GM19351 (cell line): ENCODE measurements at regions not wholly inside any gene's neighbourhood (a gene's known extent, or its start where the extent isn't known, plus 50 kb on each side); places are given as distances from the start of the nearest gene placed in this dataset.
"Not testable (repeated sequence)": the region's sequence is repeated elsewhere in the genome, so short reads cannot be mapped to it uniquely, and the experiment has no call there.

Source experiments
- ATAC-seq: cut with Tn5 transposase; IDR thresholded peaks from one replicate; pipeline ENCODE4 v1.9.1; 2021; ENCODE audit warnings: mild to moderate bottlenecking, moderate library complexity; ENCODE audit not compliant: unreplicated experiment

DNA sequence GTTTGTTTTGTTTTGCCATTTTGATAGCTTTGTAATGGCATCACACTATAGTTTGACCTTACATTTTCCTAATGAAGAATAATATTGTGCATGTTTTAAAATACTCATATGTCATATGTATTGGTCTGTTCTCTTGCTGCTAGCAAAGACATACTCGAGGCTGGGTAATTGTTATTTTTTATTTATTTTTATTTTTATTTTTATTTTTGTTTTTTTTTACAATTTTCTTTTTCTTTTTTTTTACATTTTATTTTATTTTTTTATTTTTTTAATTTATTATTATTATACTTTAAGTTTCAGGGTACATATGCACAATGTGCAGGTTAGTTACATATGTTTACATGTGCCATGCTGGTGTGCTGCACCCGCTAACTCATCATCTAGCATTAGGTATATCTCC is 104.6 kb upstream of the GRID2 start:
- no peak for ATAC-seq

DNA sequence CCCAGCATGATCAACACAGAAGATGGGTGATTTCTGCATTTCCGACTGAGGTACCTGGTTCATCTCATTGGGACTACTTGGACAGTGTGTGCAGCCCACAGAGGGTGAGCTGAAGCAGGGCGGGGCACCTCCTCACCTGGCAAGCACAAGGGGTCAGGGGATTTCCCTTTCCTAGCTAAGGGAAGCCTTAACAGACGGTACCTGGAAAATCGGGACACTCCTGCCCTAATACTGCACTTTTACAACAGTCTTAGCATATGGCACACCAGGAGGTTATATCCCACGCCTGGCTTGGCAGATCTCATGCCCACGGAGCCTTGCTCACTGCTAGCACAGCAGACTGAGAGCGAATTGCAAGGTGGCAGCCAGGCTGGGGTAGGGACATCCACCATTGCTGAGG is 92.9 kb upstream of the GRID2 start:
- ATAC-seq: no peak

DNA sequence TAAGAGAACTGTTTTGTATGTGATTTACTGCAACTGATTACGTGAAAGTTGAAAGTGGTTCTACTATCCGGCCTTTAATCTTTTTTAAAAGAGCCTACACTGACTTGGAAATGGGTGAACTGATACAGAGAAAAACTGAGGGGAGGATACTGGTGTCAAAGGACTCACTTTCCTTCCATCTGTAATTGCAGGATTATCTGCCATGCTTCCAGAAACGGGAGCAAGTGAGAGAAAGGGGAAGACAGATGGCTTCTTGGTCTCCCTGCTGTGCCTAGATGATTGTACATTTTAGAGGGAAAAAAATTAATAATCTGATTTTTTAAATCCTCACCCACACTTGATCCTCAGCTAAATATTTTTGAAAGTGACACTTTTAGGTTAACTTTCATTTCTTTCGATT is 88.3 kb upstream of the GRID2 start:
- no peak for ATAC-seq

DNA sequence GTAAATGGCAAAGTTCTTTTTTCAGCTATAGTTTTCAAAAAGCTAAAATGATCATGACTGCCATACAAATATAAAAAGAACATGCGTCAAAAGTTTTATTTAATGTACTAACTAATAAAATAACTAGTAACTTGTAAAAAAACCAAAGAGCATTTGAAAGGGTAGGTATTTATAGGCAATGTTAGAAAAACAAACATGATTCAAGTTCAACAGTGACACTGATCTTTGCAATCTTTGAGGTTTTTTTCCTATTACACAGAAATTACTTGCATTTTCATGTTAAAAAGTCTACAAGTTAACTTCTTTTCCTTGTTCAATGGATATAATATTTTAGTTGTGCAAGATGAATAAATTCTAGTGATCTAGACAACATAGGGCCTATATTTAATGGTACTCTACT is 72.3 kb upstream of the GRID2 start:
- no peak for ATAC-seq

DNA sequence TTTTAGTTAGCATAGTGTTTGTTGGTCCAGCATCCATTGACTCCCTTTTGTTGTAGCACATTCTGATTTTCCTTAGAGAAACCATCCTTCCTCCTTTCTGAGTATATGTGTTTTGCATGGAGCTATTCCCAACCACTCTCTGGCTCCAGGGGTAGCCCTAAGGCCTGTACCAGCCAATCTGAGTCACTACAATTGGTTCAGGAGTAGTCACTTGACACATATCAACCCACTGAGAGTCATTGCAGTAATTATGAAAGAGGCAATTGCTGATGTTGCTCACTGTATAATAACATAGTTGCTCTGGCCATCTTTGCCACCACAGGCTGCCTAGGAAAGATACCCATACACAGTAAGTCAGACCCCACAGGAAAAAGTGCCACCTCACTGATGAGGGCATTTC is 71.2 kb upstream of the GRID2 start:
- no peak for ATAC-seq

DNA sequence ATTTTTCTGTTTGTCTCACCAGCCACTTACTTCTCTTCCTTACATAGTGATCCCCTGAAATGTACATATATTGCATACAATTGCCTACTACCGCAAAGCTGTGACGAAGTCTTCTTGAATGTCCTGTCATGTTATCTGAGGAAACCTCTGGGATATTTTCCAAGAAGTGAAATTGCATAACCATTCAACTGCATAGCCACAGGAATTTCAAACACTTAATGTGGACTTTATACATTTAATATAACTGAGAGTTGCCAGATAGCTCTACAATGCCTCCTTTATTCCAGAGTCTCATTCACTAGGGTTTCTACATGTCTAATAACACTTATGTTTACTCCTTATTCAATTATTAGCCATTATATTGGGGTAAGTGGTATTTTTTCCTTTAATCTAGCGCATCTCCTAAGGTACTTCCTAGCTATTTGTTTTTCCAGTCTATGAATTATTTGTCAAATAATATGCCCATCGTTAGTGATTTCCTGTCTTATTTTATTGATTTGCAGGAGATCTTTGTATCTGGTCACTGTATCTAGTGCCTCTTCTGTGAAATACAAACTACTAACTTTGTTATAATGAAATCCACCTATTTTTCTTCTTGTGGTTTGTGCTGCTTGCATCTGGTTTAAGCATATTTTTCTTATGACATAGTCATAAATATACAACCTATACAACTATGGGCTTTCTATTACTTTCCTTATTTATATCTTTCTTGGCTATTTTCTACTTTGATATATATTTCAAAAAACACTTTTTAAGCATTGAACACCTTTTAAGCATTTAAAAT is 69.2 kb upstream of the GRID2 start:
- ATAC-seq: no peak

DNA sequence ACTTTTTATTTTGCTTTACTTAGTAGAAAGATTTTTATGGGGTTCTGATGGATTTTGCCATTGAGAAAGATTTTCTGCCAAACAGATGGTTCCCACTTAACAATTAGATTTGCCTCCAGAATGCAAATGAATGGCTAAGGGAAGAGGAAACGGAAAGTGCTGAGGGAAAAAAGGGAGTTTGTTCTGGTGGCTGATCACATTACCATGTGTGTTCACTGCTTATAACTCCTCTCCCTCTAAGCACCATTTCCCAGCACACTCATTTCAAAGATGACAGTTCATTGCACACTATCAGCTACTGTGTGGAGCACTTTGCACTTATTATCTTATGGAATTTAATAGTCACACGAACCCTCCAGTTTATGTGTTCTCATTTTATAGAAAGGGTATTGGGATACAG is 68.0 kb upstream of the GRID2 start:
- no peak for ATAC-seq

DNA sequence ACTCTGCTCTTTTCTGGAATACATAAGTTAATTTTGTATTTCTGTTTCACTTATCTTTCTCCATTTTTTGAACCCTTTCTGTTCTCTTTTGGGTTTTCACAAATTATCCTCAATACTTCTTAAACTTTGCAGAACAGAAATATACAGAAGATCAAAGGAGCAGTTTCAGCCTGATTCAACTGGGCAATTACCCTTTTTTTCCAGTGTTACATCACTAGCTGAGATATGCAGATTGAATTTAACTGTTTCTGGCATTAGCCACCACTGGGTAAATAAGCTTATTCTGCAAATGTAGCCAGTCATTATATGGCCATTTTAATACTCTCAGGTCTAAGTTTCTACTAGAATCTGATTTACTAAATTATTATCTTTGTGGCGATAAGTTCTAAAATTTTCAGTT is 66.9 kb upstream of the GRID2 start:
- no peak for ATAC-seq

DNA sequence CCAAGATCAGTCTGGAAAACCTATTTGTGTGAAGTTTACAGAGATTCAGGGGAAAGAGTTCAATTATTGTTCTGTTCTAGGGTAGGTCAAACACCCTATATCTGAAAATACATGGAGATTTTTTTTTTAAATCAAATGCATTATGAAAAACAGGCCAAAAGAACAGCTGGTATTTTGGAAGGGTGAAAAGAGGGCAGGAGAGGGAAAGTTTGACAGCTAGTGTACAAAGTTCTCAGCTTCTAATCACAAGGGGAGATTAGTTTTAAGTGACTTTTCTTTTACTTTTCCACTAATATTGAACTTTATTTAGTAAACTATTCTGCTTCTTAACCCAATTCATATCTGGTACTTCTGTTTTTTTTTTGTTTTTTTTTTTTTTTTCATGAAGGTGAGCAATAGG is 66.2 kb upstream of the GRID2 start:
- ATAC-seq: no peak

DNA sequence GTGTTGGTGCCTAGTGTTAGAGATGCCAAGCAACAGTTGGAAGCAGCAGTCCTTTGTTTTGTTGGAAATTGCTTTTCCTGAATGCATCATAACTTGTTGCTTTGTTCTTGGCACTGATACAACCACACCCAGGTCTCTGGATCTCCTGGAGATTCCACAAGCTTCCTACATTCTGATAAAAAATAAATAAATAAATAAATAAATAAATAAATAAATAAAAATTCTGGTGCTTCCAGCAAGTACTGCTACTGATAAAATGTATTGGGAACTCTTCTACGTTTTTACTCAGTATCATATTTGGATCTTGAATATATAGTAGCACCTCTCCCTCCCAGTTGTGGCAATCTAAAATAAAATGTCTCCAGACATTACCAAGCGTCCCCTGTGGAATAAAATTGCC is 62.7 kb upstream of the GRID2 start:
- no peak for ATAC-seq

DNA sequence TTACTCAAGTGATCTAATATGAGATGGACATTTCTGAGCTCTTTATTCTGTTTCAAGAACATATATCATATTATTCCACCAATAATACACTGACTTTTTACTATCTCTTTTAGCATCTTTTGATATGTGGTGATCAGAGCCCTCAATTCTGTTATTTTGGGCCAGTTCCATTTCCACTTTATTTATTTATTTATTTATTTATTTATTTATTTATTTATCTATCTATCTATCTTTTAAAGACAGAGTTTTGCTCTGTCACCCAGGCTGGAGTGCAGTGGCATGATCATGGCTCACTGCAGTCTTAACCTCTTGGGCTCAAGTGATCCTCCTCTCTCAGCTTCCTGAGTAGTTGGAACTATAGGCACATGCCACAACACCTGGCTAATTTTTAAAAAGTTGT is 57.4 kb upstream of the GRID2 start:
- ATAC-seq: no peak

DNA sequence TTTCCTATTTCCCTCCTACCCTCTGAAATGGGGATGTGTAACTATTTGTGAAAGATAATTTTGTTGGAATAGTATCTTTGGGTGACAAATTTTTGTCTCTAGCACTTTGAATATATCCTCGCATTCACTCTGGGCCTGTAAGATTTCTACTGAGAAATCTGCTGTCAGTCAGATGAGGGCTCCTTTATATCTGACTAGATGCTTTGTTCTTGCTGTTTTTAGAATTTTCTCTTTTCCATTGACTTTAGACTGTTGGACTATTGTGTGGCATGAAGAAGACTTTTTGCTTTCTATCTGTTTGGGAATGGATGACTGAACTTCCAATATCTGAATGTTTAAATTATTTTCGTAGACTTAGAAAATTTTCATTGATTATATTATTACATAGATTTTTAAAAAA is 54.2 kb upstream of the GRID2 start:
- ATAC-seq: no peak

DNA sequence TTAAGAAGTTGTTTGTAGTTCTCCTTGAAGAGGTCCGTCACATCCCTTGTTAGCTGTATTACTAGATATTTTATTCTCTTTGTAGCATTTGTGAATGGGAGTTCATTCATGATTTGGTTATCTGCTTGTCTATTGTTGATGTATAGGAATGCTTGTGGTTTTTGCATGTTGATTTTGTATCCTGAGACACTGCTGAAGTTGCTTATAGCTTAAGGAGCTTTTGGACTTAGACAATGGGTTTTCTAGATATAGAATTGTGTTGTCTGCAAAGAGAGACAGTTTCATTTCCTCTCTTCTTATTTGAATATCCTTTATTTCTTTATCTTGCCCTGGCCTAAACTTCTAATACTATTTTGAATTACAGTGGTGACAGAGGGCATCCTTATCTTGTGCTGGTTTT is 52.1 kb upstream of the GRID2 start:
- no peak for ATAC-seq

DNA sequence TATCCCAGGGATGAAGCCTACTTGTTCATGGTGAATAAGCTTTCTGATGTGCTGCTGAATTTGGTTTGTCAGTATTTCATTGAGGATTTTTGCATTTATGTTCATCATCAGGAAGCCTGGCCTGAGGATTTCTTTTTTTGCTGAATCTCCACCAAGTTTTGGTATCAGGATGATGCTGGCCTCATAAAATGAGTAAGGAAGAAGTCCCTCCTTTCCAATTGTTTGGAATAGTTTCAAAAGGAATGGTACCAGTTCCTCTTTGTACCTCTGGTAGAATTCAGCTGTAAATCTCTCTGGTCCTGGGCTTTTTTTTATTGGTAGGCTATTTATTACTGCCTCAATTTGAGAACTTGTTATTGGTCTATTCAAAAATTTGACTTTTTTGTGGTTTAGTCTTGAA is 51.4 kb upstream of the GRID2 start:
- ATAC-seq: not testable (repeated sequence)

DNA sequence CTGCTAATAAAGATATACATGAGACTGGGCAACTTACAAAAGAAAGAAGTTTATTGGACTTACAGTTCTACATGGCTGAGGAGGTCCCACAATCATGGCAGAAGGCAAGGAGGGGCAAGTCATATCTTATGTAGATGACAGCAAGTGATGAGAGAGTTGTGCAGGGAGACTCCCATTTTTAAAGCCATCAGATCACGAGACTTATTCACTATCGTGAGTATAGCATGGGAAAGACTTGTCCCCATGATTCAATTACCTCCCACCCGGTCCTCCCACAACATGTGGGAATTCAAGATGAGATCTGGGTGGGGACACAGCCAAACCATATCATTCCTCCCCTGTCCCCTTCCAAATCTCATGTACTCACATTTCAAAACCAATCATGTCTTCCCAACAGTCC is 50.9 kb upstream of the GRID2 start:
- ATAC-seq: no peak

DNA sequence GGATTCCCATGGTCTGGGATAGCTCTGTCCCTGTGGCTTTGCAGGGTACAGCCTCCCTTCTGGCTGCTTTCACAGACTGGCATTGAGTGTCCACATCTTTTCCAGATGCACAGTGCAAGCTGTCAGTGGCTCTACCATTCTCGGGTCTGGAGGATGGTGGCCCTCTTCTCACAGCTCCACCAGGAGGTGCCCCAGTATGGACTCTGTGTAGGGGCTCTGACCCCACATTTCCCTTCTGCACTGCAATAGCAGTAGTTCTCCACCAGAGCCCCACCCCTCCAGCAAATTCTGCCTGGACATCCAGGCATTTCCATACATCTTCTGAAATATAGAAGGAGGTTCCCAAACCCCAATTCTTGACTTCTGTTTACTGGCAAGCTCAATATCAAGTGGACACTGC is 50.2 kb upstream of the GRID2 start:
- ATAC-seq: no peak
